ENCODE measurements at regions not wholly inside any gene's neighbourhood (a gene's known extent, or its start where the extent isn't known, plus 50 kb on each side); places are given as distances from the start of the nearest gene placed in this dataset.

DNA sequence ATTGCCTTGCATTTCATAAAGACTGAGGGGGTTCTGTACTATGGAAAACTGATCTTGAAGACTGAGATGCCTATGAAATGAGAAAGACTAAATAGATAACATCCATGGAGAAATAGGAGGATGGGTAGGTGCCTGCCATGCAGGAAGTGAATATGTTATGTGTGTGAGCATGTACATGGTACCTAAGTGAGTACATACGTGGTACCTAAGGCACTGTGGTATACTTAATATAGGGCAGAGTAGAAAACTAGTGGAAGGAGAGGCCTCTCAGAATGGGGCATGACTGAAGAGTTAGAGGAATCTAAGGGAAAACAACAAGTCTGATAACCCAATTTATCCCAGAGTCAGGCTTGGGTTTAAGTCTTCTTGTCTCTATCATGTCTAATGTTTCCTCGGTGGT, 161.8 kb upstream of the DCN start:
- TF ChIP-seq, protein P1, sequence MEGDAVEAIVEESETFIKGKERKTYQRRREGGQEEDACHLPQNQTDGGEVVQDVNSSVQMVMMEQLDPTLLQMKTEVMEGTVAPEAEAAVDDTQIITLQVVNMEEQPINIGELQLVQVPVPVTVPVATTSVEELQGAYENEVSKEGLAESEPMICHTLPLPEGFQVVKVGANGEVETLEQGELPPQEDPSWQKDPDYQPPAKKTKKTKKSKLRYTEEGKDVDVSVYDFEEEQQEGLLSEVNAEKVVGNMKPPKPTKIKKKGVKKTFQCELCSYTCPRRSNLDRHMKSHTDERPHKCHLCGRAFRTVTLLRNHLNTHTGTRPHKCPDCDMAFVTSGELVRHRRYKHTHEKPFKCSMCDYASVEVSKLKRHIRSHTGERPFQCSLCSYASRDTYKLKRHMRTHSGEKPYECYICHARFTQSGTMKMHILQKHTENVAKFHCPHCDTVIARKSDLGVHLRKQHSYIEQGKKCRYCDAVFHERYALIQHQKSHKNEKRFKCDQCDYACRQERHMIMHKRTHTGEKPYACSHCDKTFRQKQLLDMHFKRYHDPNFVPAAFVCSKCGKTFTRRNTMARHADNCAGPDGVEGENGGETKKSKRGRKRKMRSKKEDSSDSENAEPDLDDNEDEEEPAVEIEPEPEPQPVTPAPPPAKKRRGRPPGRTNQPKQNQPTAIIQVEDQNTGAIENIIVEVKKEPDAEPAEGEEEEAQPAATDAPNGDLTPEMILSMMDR (IDR thresholded peaks at IDR 0.05) = no peak

DNA sequence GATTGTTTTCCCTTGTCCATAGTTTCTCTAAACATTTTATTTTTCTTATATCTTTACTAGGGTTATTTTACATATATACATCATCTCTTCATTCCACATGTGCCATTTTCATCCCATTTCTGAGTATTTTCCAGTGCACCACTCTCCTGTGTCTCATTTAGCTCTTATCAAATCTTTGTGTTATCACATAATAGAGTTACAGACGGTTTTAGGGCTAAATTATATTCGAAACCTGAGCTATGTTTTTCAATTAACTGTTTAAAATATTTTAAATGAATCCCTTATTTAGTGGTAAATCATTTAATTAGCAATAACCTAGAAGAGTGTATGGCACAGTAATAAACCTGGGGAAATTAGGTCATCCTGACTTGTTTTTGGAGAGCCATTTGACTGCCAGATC, 160.4 kb upstream of the DCN start:
- TF ChIP-seq, protein P1 (IDR thresholded peaks at IDR 0.05) = no peak

DNA sequence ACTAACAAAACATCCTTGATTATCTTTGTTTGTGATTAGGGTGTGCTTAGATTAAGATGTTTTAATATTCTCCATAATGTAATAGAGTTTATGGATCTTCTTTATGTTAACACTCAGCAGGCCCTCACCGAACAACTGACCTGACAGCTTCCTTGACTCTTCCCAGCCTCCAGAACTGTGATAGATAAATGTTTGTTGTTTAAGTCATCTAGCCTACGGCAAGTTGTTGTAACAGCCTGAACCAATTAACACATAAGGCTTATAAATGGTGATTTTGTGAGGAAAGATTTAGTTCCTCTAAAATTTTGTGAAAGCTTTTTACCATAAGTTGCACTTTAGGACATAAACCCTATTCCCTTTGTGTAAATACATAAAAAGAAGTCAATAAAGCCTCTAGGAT, 156.5 kb upstream of the DCN start:
- TF ChIP-seq, protein P1 (IDR thresholded peaks at IDR 0.05) = no peak

DNA sequence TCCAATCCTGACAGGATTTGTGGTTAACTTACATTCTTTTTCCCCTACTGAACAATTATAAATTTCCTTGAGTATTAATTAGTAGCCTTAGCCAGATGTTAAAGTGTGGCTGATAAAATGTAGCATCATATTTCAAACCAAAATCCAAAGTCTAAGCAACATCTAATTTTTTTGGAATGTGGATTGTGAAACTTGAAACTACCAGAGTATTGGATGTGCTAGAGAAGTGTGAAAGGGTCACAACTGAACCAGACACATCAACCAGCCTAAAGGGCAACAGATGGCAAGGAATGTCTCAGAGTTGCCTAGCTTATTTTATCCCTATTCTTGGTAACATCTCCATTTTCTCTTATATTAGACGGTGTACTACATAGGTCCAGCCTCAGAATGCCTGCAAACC, 153.1 kb upstream of the DCN start:
- TF ChIP-seq, protein P1 (IDR thresholded peaks at IDR 0.05) = no peak

DNA sequence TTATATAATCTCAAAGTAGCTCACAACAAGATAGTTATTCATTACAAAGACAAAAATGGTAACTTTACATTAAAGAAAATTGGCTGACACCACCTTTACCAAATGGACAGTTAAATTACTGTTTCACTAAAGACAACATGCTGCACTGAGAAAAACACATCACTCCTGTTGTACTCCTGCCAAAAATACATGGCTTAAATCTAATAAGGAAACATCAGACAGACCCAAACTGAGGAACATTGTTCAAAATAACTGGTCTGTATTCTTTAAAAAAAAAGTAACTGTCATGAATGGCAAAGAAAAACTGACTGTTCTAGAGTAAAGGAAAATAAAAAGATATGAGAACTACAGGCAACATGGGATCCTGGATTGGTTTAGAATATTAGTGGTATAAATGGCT, 151.3 kb upstream of the DCN start:
- TF ChIP-seq, protein P1 (IDR thresholded peaks at IDR 0.05) = no peak

DNA sequence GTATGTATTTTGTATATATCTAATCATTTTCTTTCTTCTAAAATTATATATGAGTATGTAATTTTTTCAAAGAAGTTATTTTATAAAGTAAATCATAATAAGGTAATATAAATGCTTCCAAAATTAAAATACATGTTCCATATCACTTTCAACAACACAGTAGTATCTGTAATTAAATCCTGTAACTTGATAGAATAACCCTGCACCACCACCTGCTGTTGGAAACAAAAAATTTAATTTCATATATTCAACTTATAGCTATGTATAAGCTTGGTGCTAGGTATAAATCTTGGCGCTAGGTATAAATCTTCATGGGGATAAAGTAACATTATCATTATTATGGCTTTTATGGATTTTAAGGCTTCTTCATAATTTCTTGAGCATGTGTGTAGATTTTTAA, 149.7 kb upstream of the DCN start:
- TF ChIP-seq, protein P1 (IDR thresholded peaks at IDR 0.05) = peak; percentile 48

DNA sequence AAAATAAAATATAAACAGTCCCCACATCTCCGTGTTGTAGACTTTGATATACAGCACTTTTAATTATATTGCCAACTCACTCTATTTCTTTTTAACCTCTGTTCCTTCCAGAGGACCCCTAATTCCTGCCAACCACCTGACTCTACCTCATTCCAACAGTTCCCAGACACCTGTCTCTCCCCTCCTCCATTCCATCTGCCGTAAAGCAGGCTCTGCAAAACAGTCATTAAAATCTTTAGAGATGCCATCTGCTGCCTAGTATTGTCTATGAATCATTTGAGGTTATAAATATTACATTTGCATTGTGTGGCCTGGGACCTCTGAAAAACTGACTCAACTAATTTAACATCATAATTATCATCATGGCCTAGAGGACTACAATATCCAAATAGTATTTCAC, 148.8 kb upstream of the DCN start:
- TF ChIP-seq, protein P1 (IDR thresholded peaks at IDR 0.05) = no peak

DNA sequence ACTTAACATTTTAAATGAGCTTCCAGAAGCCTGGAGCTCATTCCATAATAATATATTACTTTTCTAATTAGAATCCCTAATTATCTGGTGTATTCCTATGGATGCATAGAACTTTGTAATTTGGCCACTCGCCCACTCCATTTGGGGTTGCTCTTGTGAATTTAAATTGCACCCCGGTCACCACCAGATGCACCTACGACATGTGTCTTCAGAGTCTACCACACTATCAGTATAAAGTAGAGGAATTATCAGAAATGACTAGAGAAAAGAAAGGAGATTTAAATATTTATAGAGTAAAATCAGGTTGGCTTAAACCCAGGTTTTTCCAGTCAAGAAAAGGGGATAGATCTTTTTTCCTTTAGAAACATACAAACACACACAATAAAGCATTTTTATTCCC, 145.8 kb upstream of the DCN start:
- TF ChIP-seq, protein P1 (IDR thresholded peaks at IDR 0.05) = no peak
